Large intestine (tissue), 3 donors: ENCODE measurements at regions not wholly inside any gene's neighbourhood (a gene's known extent, or its start where the extent isn't known, plus 50 kb on each side); places are given as distances from the start of the nearest gene placed in this dataset.
A peak's percentile ranks its signal among the peaks of the same experiment; 100 is the strongest.

Experiments
- DNase-seq, 2 donors: peaks; one replicate each; pipeline versions ENCODE4 v3.0.0 to v3.0.0-alpha.2; 2013
- H3K27ac ChIP-seq: one replicate; pipeline ENCODE4 v1.5.1; 2013; ENCODE audit warnings: low read length
- H3K27me3 ChIP-seq: 2 replicates; pipeline ENCODE4 v1.6.1; 2013; ENCODE audit warnings: low read length; ENCODE audit not compliant: control insufficient read depth, insufficient read depth
- H3K36me3 ChIP-seq: 2 replicates; pipeline ENCODE4 v1.6.1; 2013; ENCODE audit warnings: low read length; ENCODE audit not compliant: control insufficient read depth, insufficient read depth
- H3K4me1 ChIP-seq: one replicate; pipeline ENCODE4 v1.6.1; 2013; ENCODE audit warnings: low read length; ENCODE audit not compliant: control insufficient read depth, insufficient read depth
- H3K4me3 ChIP-seq: one replicate; pipeline ENCODE4 v1.5.1; 2013; ENCODE audit warnings: low read length
- H3K9me3 ChIP-seq: one replicate; pipeline ENCODE4 v1.6.1; 2013; ENCODE audit warnings: mild to moderate bottlenecking, low read depth, low read length, moderate library complexity; ENCODE audit not compliant: control insufficient read depth
- WGBS: methylation state at CpG from one replicate; pipeline ENCODE4 v1.1.5; 2013; ENCODE audit warnings: low lambda C conversion rate; ENCODE audit not compliant: insufficient coverage; 5-methylcytosine and 5-hydroxymethylcytosine counted together

DNA sequence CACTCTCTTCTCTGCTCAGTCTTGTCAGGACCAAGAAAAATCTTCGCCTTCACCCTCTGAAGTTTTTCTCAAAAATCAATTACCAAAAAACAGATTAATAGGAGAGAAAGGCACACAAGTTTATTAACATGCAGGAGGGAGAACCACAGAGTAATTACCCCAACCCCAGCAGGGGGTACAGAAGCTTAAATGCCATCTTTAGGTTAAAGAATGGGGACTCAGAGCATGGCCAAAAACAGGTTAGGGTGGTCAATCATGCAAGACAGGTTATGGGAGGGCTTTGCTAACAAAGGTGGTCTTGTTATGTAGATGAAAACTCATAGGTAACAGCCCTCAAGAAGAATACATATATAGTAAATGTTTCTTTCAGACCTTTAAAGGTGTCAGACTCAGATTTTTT, 100.5 kb upstream of the BTN3A2 start:
- H3K4me1 ChIP-seq = peaks cover 17% of the 10 kb centered on the region
- no peaks in the 10 kb centered on the region for H3K27me3 ChIP-seq
- no peak overlapping the region for H3K27ac ChIP-seq
- H3K36me3 ChIP-seq = no peaks in the 10 kb centered on the region
- no peak overlapping the region for H3K4me3 ChIP-seq
- WGBS = no CpG with 5 or more reads among the region's 1 CpG
- no peaks in the 10 kb centered on the region for H3K9me3 ChIP-seq
- no peak for DNase-seq

DNA sequence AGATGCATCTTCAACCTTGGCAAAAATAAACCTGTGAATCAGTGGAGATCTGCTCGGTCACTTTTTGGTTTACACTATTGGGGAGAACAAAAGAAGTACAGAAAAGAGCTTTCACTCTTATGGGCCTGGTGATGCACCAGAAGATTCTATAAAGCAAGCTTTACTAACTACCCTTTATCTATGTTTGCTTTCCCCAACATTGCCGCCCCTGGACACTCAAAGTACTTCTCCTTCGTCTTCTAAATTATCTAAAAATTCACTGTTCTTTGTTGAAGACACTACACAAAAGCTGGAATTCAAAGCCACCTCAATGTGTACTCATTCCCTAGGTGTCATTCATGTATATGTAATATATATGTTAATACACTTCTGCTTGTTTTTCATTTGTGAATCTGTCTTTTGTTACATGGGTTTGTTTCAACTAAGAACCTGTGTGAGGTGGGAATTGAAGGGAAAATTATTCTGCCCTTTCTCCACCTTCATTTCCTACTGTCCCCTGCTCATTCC, 97.9 kb upstream of the BTN3A2 start:
- Histone ChIP-seq H3K4me3 (no peak overlapping the region), H3K4me1 (peaks cover 2% of the 10 kb centered on the region), H3K36me3 (no peaks in the 10 kb centered on the region), H3K9me3 (no peaks in the 10 kb centered on the region), H3K27ac (no peak overlapping the region), H3K27me3 (no peaks in the 10 kb centered on the region)
- DNase-seq = no peak
- 20% methylated on average over 2 of the region's 3 CpGs for WGBS

DNA sequence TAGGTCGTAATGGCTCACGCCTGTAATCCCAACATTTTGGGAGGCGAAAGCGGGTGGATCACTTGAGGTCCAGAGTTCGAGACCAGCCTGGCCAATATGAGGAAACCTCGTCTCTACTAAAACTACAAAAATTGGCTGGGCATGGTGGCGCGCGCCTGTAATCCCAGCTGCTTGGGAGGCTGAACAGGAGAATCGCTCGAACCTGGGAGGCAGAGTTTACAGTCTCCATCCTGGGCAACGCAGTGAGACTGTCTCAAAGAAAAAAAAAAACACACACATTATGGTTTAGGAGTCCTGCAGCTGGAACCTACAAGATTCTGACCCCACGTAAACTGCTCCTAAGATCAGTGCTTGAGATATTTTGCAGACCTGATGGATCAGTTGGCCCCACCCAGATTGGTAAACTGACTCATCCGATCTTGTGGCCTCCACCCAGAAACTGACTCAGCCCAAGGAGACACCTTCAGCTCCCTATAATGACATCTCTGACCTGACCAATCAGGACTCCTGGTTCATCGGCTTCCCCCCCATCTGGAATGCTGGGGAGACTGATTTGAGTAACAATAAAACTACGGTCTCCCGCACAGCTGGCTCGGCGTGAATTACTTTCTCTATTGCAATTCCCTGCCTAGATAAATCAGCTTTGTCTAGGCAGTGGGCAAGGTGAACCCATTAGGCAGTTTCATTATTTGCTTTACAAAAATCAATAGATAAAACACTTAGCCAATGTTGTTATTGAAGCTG, 96.2 kb upstream of the BTN3A2 start:
- Histone ChIP-seq H3K9me3 (no peaks in the 10 kb centered on the region), H3K27me3 (no peaks in the 10 kb centered on the region), H3K36me3 (no peaks in the 10 kb centered on the region), H3K4me1 (peaks cover 3% of the 10 kb centered on the region), H3K27ac (peak overlapping the region; percentile 6), H3K4me3 (no peak overlapping the region)
- peak in 1 of 2 donors; percentile 81 for DNase-seq
- WGBS = no CpG with 5 or more reads among the region's 19 CpGs

DNA sequence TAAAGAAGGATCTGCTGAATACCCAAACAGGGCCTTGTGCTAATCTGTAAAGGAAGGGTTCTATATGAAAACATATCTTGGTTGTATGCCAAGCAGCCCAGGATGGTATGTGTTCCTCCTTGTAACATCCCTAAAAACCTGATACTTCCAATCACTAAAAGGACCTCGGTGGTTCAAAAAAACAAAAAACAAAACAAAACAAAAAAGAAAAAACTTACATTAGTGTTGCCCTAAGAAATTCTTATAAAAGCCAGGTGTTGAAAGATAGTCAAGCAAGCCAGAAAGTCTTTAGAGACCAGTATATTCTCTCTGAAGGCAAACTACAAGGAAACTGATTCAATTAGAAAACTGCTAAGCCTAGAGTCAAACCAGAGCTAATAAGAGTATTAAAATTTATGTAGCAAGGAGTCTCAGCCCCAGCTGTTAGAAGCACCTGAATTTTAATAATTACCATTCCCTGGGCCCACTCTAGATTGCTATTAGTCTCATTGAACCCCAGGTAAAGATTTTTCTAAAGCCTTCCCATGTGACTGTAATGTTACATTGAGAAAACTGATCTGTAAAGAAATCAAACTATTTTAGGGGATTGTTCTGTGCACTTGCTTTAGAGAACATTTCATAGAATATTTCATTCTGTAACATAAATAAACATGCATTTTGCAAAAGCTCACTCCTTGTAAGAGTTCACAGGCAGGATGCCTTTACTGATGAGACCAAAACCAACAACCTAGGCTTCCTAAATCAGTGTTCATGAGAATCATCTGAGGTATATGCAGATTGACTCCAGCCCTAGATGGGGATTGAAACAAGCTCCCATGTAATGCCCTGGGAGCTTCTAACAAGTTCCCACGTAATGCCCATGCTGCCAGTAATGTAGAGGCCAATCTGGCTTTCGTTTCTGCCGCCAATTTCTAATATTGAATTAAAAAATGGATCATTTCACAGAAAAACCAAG, 95.2 kb upstream of the BTN3A2 start:
- 0% methylated on average over 2 of the region's 4 CpGs for WGBS

DNA sequence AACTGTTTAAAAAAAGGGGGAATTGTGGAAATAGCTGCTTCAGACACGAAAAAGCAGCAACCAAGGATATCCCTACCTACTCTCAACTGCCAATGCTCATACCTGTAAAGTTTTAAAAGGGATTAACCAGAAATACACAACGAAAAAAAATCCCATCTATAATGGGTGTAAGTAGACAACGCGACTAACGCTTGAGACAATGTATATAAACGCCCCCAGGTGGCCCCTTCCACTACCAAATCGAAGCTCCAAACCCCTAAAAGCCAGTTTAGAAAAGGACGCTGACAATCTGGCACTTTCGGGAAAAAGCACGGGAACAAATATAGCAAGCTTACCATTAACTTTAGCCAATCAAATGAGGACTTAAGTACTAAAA, 94.5 kb upstream of the BTN3A2 start:
- H3K4me3 ChIP-seq = peak overlapping the region; percentile 64
- WGBS = no CpG with 5 or more reads among the region's 10 CpGs
- H3K27ac ChIP-seq = peak overlapping the region; percentile 99
- peaks cover 5% of the 10 kb centered on the region for H3K4me1 ChIP-seq
- H3K27me3 ChIP-seq = no peaks in the 10 kb centered on the region
- no peak for DNase-seq
- H3K9me3 ChIP-seq = no peaks in the 10 kb centered on the region
- H3K36me3 ChIP-seq = no peaks in the 10 kb centered on the region

More for the DNA sequence above, 95.2 kb upstream of the BTN3A2 start:
- Histone ChIP-seq H3K4me3 (peak overlapping the region; percentile 64), H3K27ac (peak overlapping the region; percentile 99), H3K9me3 (no peaks in the 10 kb centered on the region), H3K36me3 (no peaks in the 10 kb centered on the region), H3K4me1 (peaks cover 5% of the 10 kb centered on the region), H3K27me3 (no peaks in the 10 kb centered on the region)
- peak in 1 of 2 donors; percentile 31 for DNase-seq

DNA sequence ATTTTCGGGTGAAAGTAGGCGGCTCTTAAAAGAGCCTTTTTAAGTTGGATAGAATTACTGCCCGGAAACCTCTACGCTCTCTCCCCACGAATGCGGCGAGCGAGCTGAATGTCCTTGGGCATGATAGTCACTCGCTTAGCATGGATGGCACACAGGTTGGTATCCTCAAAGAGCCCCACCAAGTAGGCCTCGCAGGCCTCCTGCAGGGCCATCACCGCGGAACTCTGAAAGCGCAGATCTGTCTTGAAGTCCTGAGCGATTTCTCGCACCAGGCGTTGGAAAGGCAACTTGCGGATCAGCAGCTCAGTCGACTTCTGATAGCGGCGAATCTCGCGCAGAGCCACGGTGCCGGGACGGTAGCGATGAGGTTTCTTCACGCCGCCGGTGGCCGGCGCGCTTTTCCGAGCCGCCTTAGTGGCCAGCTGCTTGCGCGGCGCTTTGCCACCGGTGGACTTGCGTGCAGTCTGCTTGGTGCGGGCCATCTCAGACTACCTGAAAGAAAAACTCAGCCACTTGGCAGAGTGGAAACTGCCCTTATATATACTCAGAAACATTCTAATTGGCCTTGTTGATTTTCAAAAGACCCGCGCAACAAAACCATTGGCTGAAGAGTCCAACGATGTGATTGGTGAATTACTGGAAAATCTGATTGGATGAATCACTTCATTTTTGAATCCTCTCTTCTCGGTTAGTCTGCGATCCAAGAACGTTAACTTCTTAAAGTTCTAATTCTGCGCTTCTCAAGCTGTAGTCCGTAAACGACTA, 93.9 kb upstream of the BTN3A2 start:
- peak; percentile 85 to 94 for DNase-seq
- Histone ChIP-seq H3K4me3 (peak overlapping the region; percentile 64), H3K27me3 (no peaks in the 10 kb centered on the region), H3K27ac (peak overlapping the region; percentile 99), H3K36me3 (no peaks in the 10 kb centered on the region), H3K4me1 (peaks cover 5% of the 10 kb centered on the region), H3K9me3 (no peaks in the 10 kb centered on the region)
- no CpG with 5 or more reads among the region's 49 CpGs for WGBS

DNA sequence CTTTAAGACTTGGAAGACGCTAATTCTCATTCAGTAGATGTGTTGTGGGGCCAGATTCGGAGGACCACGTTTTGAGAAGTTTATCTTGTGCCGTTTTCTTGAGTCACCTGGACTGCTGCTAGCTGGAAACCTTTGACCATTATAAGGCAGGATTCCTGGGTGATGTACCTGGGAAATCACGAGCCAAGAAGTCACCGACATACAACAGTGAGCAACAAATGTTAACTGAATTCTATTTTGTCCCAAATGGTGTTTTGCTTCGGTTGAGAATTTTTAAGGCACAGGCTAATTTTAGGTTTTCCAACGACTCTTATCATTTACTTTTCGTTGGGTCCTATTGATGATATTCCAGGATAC, 93.4 kb upstream of the BTN3A2 start:
- no peak for DNase-seq
- Histone ChIP-seq H3K4me1 (peaks cover 5% of the 10 kb centered on the region), H3K27ac (peak overlapping the region; percentile 99), H3K9me3 (no peaks in the 10 kb centered on the region), H3K27me3 (no peaks in the 10 kb centered on the region), H3K36me3 (no peaks in the 10 kb centered on the region), H3K4me3 (peak overlapping the region; percentile 64)
- WGBS = 0% methylated on average over 2 of the region's 9 CpGs

DNA sequence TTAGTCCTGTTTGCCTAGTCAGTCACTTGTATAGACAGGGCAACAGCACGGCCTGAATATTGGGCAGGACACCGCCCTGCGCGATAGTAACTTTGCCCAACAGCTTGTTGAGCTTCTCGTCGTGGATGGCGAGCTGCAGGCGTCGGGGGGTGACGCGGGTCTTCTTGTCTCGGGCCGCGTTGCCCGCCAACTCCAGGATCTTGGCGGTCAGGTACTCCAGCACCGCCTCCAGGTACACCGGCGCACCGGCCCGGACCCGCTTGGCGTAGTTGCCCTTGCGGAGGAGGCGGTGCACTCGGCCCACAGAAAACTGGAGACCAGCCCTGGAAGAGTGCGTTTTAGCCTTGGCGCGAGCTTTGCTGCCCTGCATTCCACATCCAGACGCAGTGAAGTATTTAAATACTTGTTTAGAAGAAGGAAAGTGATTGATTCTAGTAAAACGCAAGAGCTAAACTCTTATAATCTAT, 92.8 kb upstream of the BTN3A2 start:
- Histone ChIP-seq H3K27ac (peak overlapping the region; percentile 99), H3K9me3 (no peaks in the 10 kb centered on the region), H3K4me3 (peak overlapping the region; percentile 64), H3K4me1 (peaks cover 5% of the 10 kb centered on the region), H3K36me3 (no peaks in the 10 kb centered on the region), H3K27me3 (no peaks in the 10 kb centered on the region)
- 0% methylated on average over 1 of the region's 31 CpGs for WGBS
- DNase-seq = peak; percentile 40 to 83

DNA sequence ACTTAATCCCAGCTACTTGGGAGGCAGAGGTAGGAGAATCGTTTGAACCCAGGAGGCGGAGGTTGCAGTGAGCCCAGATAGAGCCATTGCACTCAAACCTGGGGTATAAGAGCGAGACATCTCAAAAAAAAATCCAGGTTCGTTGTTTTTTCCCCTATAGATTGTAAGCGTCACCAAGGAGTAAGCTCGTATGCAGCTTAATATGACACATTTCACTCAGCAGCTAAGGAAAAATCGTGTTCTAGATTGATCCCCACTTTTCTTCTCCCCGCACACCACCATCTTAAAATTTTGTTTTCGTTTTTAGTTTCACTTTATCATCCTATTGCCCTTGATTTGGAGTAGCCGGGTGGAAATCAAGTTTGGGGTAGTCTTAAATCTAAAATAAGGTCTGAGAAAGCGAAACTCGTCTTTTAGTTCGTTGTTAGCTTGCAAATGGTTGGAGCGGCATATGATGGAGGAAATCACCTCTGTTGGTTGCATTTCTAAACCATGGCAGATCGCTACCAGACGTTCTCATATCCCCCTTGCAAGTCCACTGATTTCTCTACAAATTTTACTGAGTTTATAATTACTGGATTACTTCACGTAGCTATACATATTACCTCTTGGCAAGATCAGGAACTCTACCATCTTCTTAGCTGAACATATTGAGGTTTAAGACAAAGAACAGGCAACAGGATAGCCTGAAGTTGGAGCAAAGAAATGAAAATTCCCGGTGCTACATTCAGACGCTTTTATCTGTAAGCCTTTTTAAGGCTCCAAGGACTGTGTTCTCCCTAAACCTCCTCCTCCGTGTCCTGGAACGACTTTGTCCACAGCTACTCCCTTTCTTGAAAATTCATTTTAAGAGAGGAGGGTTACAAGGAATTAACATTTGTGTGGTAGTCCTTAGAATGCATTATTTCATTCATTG, 91.1 kb upstream of the BTN3A2 start:
- peaks cover 5% of the 10 kb centered on the region for H3K4me1 ChIP-seq
- peak overlapping the region; percentile 61 for H3K4me3 ChIP-seq
- peak in 1 of 2 donors; percentile 57 for DNase-seq
- no CpG with 5 or more reads among the region's 21 CpGs for WGBS
- peak overlapping the region; percentile 99 for H3K27ac ChIP-seq
- H3K9me3 ChIP-seq = no peaks in the 10 kb centered on the region
- H3K36me3 ChIP-seq = peaks cover 2% of the 10 kb centered on the region
- H3K27me3 ChIP-seq = no peaks in the 10 kb centered on the region
